Inflammatory macrophage treated with lipopolysaccharide for 4 hours (primary cell): ENCODE measurements at regions not wholly inside any gene's neighbourhood (a gene's known extent, or its start where the extent isn't known, plus 50 kb on each side); places are given as distances from the start of the nearest gene placed in this dataset.
"Not testable (repeated sequence)": the region's sequence is repeated elsewhere in the genome, so short reads cannot be mapped to it uniquely, and the experiment has no call there.

Experiments used
- DNase-seq: peaks from one replicate; pipeline ENCODE4 v3.0.0-alpha.2; 2020

GRCh38 chr7:122248472-122248871 is 56.1 kb downstream of the FEZF1 start:
- DNase-seq, result no peak

- not testable (repeated sequence) for DNase-seq
Observed at GRCh38 chr7:122238729-122239128, 65.8 kb downstream of the FEZF1 start.

- DNase-seq, result not testable (repeated sequence)
Observed at GRCh38 chr7:122238297-122238696, 66.3 kb downstream of the FEZF1 start.

- DNase-seq, result no peak
Observed at GRCh38 chr7:122225874-122226273, 78.7 kb downstream of the FEZF1 start.

GRCh38 chr7:122219253-122219865 is 75.3 kb upstream of the AASS start:
- DNase-seq, result peak; percentile 1

- no peak for DNase-seq
Observed at GRCh38 chr7:122217125-122217524, 73.1 kb upstream of the AASS start.

- no peak for DNase-seq
Observed at GRCh38 chr7:122212754-122213153, 68.7 kb upstream of the AASS start.

- no peak for DNase-seq
Observed at GRCh38 chr7:122211362-122211761, 67.3 kb upstream of the AASS start.

- DNase-seq, result no peak
Observed at GRCh38 chr7:122206985-122207384, 62.9 kb upstream of the AASS start.

- DNase-seq, result no peak
Observed at GRCh38 chr7:122203814-122204213, 59.8 kb upstream of the AASS start.

- no peak for DNase-seq
Observed at GRCh38 chr7:122200888-122201287, 56.8 kb upstream of the AASS start.

- no peak for DNase-seq
Observed at GRCh38 chr7:122199171-122199570, 55.1 kb upstream of the AASS start.

GRCh38 chr7:122198581-122198980 is 54.5 kb upstream of the AASS start:
- no peak for DNase-seq
